Breast epithelium (tissue), 3 donors: ENCODE measurements at regions not wholly inside any gene's neighbourhood (a gene's known extent, or its start where the extent isn't known, plus 50 kb on each side); places are given as distances from the start of the nearest gene placed in this dataset.

Experiments
- POLR2A ChIP-seq: fragments of 450-650 bp; IDR thresholded peaks from one replicate; pipeline ENCODE4 v1.6.1; 2016; ENCODE audit warnings: antibody characterized with exemption, mild to moderate bottlenecking, moderate library complexity
- TF ChIP-seq, protein P1 (sequence below), 3 donors: fragments of 450-650 bp; IDR thresholded peaks; one replicate each; pipeline ENCODE4 v1.5.1; 2016 to 2017; ENCODE audit warnings: antibody characterized with exemption in 3 of 3, mild to moderate bottlenecking in 3 of 3, moderate library complexity in 3 of 3

GRCh38 chr15:91711384-91712033 is 142.0 kb upstream of the SLCO3A1 start:
- TF ChIP-seq, protein P1, sequence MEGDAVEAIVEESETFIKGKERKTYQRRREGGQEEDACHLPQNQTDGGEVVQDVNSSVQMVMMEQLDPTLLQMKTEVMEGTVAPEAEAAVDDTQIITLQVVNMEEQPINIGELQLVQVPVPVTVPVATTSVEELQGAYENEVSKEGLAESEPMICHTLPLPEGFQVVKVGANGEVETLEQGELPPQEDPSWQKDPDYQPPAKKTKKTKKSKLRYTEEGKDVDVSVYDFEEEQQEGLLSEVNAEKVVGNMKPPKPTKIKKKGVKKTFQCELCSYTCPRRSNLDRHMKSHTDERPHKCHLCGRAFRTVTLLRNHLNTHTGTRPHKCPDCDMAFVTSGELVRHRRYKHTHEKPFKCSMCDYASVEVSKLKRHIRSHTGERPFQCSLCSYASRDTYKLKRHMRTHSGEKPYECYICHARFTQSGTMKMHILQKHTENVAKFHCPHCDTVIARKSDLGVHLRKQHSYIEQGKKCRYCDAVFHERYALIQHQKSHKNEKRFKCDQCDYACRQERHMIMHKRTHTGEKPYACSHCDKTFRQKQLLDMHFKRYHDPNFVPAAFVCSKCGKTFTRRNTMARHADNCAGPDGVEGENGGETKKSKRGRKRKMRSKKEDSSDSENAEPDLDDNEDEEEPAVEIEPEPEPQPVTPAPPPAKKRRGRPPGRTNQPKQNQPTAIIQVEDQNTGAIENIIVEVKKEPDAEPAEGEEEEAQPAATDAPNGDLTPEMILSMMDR (IDR thresholded peaks at IDR 0.05), result no peak
- TF ChIP-seq POLR2A, result no peak
